Skeletal muscle satellite cell (primary cell): ENCODE measurements at regions not wholly inside any gene's neighbourhood (a gene's known extent, or its start where the extent isn't known, plus 50 kb on each side); places are given as distances from the start of the nearest gene placed in this dataset.

Experiments used
- H3K27me3 ChIP-seq: 2 replicates; pipeline ENCODE4 v1.7.0; 2013; ENCODE audit warnings: low read length; ENCODE audit not compliant: control insufficient read depth, insufficient read depth
- H3K36me3 ChIP-seq: 2 replicates; pipeline ENCODE4 v1.7.0; 2013; ENCODE audit warnings: mild to moderate bottlenecking, control low read depth, low read length; ENCODE audit not compliant: insufficient read depth
- H3K4me1 ChIP-seq: 2 replicates; pipeline ENCODE4 v1.7.0; 2013; ENCODE audit warnings: low read length; ENCODE audit not compliant: control insufficient read depth, insufficient read depth
- H3K4me2 ChIP-seq: 2 replicates; pipeline ENCODE4 v1.7.0; 2013; ENCODE audit warnings: mild to moderate bottlenecking, low read length
- H3K4me3 ChIP-seq: 2 replicates; pipeline ENCODE4 v1.7.0; 2013; ENCODE audit warnings: low read length
- H3K9ac ChIP-seq: 2 replicates; pipeline ENCODE4 v1.7.0; 2013; ENCODE audit warnings: mild to moderate bottlenecking, low read depth, low read length, moderate library complexity
- H3K9me3 ChIP-seq: replicated peaks from 2 replicates; pipeline ENCODE4 v1.7.0; 2013; ENCODE audit warnings: mild to moderate bottlenecking, control low read depth, low read length

DNA sequence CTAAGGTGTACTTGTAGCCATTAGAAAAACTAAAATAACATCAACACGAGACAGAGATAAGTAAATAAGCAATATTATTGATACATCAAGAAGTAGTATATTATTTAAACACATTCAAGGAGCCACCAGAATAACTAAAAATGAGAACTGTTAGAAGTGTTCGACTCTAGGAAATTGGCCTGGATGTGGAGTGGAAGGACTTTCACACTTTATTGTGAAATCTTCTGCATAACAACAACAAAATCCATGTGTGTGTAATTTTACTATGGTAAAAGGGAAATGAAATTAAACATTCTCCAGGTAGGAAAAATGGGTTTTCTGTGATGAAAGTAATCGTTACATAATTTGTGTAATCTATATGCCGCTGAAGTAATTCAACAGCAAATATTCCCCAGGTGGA is 96.3 kb upstream of the RNF152 start:
- Histone ChIP-seq H3K4me1 (peaks cover 34% of the 10 kb centered on the region), H3K27me3 (no peaks in the 10 kb centered on the region), H3K4me3 (no peak overlapping the region), H3K36me3 (no peaks in the 10 kb centered on the region), H3K9me3 (no peaks in the 10 kb centered on the region), H3K9ac (no peak overlapping the region), H3K4me2 (no peak overlapping the region)

DNA sequence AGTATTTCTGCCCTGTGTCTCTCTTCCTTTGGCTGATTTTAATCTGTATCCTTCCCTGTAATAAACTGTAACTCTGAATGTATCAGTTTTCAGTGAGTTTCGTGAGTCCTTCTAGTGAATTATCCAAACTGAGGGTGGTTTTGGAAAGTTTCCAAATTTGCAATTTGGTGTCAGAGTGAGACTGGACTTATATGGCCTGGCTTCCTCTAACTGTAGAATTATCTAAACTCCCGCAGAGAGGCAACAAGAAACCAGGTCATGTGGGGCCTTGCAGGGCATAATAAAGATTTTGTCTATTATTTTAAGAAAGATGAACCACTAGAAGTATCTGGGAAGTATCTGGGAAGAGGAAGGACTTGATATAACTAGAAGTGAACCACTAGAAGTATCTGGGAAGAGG is 95.3 kb upstream of the RNF152 start:
- Histone ChIP-seq H3K4me2 (no peak overlapping the region), H3K4me3 (no peak overlapping the region), H3K36me3 (no peaks in the 10 kb centered on the region), H3K27me3 (no peaks in the 10 kb centered on the region), H3K9me3 (no peaks in the 10 kb centered on the region), H3K4me1 (peaks cover 23% of the 10 kb centered on the region), H3K9ac (no peak overlapping the region)

DNA sequence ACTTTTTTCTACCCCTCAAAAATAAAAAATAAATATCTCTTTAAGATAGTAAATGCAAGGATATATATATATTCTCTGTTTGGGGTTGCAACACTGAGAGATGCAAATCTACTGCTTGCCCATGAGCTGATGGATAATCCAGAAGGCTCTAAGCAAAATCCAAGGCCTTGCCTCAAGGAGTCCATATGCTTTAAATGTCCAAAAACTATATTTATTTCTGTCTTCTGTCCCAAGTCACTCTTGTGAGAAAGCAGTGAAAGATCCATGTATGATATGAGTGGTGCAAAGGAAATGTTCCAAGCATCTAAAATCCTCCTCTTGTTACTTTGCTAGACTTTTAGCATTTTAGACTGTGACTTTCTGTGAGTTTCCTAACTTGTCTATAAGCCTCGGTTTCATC is 92.9 kb upstream of the RNF152 start:
- Histone ChIP-seq H3K27me3 (no peaks in the 10 kb centered on the region), H3K36me3 (no peaks in the 10 kb centered on the region), H3K4me1 (no peaks in the 10 kb centered on the region), H3K9ac (no peak overlapping the region), H3K4me3 (no peak overlapping the region), H3K4me2 (no peak overlapping the region), H3K9me3 (no peaks in the 10 kb centered on the region)

DNA sequence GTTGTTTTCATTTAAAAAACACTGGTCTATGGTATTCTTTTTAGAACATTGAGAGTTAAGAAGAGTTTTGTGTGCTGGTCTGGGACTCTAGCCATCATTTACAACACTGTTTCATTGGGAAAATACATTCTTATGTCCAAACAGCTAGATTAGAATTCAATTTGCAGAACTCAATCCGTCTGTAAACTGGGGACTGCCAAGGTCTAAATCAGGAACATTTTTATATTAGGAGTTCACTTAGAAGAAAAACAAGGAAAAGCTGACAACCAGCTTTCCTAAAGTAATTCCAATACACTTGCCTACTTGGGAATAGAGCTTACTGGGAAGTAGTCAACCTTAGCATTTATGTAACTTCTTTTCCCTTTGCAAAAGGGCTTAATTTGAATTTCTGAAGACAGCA is 91.5 kb upstream of the RNF152 start:
- Histone ChIP-seq H3K4me2 (no peak overlapping the region), H3K4me1 (no peaks in the 10 kb centered on the region), H3K9me3 (no peaks in the 10 kb centered on the region), H3K4me3 (no peak overlapping the region), H3K9ac (no peak overlapping the region), H3K27me3 (no peaks in the 10 kb centered on the region), H3K36me3 (no peaks in the 10 kb centered on the region)

DNA sequence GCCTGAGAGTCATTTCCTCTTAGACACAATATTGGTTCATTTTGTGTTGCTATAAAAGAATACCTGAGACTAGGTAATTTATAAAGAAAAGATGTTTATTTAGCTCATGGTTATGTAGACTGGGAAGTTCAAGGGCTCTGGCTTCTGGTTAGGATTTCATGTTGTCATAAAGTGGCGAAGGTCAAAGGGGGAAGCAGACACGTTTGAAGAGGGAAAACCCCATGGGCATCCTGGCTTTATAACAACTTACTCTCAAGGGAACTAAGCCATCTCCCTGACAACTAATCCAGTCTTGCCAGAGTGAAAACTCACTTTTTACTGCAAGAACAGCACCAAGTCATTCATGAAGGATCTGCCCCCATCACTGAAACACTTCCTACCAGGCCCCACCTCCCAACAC is 89.7 kb upstream of the RNF152 start:
- Histone ChIP-seq H3K27me3 (no peaks in the 10 kb centered on the region), H3K9me3 (no peaks in the 10 kb centered on the region), H3K4me2 (no peak overlapping the region), H3K36me3 (no peaks in the 10 kb centered on the region), H3K9ac (no peak overlapping the region), H3K4me3 (no peak overlapping the region), H3K4me1 (no peaks in the 10 kb centered on the region)

DNA sequence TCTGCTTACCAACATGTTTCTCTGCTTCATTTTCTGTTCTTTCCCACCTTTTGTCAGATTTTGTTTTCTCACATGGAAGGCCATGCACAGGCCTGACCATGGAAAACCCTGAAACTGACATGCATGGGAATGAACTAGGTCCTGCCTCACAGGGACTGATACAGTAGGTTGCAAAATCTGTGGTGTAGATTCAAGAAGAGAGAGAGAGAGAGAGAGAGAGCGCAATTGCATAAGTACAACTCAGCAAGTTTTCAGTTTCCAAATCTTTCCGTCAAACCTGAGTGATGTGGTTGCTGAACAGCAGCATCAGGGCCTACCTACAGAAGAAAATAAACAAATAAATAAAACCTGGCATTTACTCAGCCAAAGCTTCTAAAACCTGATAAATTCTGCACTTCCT is 87.5 kb upstream of the RNF152 start:
- H3K4me2 ChIP-seq = no peak overlapping the region
- no peaks in the 10 kb centered on the region for H3K27me3 ChIP-seq
- no peaks in the 10 kb centered on the region for H3K4me1 ChIP-seq
- H3K9me3 ChIP-seq = no peaks in the 10 kb centered on the region
- no peak overlapping the region for H3K4me3 ChIP-seq
- H3K36me3 ChIP-seq = no peaks in the 10 kb centered on the region
- no peak overlapping the region for H3K9ac ChIP-seq

DNA sequence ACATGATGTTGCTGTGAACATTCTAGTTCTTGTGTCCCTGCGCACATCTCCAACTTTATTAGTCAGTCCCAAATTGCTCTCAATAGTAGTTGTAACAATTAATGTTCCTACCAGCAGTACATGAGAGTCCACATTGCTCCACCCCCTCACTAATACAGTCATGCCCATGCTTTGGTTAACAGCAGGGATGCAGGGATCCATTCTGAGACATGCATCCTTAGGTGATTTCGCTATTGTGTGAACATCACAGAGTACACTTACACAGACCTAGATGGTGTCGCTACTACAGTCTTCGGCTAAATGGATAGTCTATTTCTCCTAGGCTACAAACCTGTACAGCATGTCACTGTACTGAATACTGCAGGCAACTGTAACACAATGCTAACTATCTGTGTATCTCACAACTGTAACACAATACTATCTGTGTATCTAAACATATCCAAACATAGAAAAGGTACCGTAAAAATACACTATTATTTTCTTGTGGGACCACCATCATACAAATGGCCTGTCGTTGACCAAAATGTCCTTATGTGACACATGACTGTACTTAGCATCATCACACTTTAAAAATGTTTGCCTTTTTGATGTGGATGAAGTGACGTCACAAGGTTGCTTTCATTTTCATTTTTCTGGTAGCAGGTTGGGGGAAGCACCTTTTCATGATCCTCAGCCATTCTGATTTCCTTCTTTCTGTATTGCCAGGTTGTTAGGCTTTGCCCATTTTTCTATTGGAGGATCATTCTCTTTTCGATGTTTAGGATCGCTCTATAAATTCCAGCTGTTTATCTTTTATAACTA is 82.9 kb upstream of the RNF152 start:
- no peaks in the 10 kb centered on the region for H3K4me1 ChIP-seq
- no peaks in the 10 kb centered on the region for H3K27me3 ChIP-seq
- H3K9me3 ChIP-seq = no peaks in the 10 kb centered on the region
- no peak overlapping the region for H3K4me3 ChIP-seq
- no peak overlapping the region for H3K9ac ChIP-seq
- no peaks in the 10 kb centered on the region for H3K36me3 ChIP-seq
- no peak overlapping the region for H3K4me2 ChIP-seq

DNA sequence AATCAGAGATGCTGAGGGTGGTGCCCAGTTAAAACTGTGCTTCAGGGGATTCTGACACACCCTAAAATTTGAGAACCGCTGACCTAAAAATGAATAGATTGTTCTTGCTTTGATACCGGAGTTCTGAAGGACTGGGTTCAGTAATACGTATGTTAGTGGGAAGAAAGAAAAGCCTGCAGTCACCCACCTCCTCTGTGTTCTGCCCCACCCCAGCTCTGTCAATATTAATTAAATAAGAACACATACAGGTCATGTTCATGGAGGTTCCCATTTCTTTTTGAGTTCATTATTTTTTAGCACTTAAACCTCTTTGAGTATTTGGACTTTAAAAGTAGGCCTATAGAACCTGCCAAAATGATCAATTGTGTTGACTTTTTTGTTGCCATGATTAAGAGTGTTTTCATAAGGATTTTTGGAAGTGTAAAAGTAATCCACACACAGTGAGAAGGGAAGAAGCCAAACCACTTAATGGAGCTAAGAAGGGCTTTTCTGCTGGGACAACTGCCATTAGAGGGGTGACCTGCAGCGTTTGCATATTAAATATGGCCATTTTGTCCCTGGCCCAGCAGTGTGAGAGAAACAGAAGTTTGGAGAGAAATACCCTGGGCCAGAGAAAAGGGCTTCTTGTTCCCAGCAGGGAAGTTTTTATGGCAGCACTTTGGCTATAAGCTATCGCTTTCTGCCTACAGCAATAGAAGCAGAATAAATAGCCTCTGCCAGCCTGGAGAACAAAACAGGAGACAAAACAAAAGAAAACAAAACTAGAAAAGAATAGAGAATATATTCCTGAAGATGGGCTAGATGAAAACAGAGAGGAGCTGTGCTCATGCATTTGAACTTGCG is 80.7 kb upstream of the RNF152 start:
- Histone ChIP-seq H3K9ac (no peak overlapping the region), H3K4me1 (no peaks in the 10 kb centered on the region), H3K27me3 (no peaks in the 10 kb centered on the region), H3K9me3 (no peaks in the 10 kb centered on the region), H3K4me3 (no peak overlapping the region), H3K4me2 (no peak overlapping the region), H3K36me3 (no peaks in the 10 kb centered on the region)

DNA sequence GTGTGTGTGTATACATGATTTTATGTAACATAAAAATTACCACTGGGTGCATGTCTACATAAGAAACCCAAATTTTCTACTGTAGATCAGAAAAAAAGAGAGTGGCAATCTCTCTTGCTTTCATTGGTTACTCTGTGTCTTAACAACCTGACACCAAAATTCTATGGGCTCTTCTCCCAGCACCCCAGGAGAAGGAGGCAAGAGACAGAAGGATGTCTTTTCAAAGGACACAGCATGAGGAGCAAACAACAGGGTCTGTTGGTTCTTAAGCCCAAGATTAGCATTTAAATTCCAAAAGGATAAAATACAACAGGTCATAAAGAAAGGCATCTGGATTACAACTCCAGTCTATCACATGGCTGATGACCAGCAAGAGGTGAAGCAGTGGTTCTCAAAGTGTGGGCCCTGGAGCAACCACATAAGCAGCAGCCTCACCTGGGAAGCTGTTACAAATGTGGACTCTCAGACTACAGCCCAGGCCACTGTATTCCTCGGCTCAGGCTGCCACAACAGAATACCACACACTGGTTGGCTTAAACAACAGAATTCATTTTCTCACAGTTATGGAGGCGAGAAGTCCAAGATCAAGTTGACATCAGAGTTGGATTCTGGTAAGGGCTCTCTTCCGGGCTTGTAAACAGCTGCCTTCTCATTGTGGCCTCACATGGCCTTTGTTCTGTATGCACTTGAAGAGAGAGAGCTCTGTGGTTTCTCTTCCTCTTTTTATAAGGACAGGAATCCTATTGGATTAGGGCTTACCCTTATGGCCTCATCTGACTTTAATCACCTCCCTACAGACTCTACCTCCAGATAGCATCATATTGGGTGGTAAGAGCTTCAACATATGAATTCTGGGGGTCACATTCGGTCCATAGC is 79.8 kb upstream of the RNF152 start:
- no peak overlapping the region for H3K4me3 ChIP-seq
- no peak overlapping the region for H3K9ac ChIP-seq
- no peaks in the 10 kb centered on the region for H3K27me3 ChIP-seq
- no peaks in the 10 kb centered on the region for H3K4me1 ChIP-seq
- H3K9me3 ChIP-seq = no peaks in the 10 kb centered on the region
- H3K36me3 ChIP-seq = no peaks in the 10 kb centered on the region
- no peak overlapping the region for H3K4me2 ChIP-seq

DNA sequence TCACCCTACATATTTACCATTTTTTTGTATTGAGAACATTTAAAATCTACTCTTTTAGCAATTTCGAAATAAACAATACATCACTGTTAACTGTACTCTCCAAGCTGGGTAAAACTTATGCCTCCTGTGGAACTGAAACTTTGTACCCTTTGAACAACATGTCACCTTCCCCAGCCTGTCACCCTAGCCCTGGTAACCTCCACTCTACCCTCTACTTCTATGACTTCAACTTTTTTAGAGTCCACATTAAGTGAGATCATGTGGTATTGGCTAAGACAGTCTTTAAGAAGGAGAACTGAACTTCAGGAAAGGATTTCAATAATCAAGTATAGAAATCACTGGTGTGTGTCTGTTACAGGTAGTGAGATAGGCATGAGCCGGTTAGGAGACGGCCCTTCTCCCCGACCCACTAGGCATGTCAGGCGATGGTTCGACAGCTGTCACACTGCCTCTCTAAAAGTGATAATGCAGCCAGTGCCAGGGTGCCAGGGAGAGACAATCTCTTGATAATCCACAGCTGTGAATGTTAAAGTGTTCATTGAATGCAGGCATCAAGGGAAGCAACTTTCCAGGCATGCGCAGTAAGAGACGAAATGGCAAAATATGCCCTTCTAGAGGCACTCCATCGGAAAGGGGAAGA is 74.6 kb upstream of the RNF152 start:
- no peak overlapping the region for H3K9ac ChIP-seq
- H3K9me3 ChIP-seq = no peaks in the 10 kb centered on the region
- no peaks in the 10 kb centered on the region for H3K4me1 ChIP-seq
- H3K4me2 ChIP-seq = no peak overlapping the region
- no peaks in the 10 kb centered on the region for H3K27me3 ChIP-seq
- H3K36me3 ChIP-seq = no peaks in the 10 kb centered on the region
- no peak overlapping the region for H3K4me3 ChIP-seq

DNA sequence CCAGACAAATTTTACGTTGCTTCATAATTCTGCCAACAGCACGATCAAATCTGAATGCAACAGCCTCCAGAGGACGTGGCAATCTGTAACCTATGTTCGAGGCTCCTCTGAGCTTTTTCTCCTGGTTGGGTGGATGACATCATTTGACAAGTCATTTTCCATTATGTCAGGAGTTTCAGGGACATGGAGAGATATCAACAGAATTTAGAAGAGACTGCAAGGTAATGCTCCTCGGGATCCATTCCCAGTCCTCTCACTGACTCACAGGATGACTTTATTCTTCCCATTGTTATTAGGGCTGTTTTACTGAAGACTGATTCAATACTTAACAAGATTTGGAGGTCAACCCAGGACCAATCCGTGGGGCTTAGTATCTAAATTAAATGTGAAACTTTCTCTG is 72.5 kb upstream of the RNF152 start:
- Histone ChIP-seq H3K4me2 (no peak overlapping the region), H3K36me3 (no peaks in the 10 kb centered on the region)

More for the DNA sequence above, 72.5 kb upstream of the RNF152 start:
- Histone ChIP-seq H3K27me3 (no peaks in the 10 kb centered on the region), H3K4me3 (no peak overlapping the region), H3K9ac (no peak overlapping the region), H3K4me1 (no peaks in the 10 kb centered on the region), H3K9me3 (no peaks in the 10 kb centered on the region)
